Superior temporal gyrus (tissue), 1 donor: ENCODE measurements at regions not wholly inside any gene's neighbourhood (a gene's known extent, or its start where the extent isn't known, plus 50 kb on each side); places are given as distances from the start of the nearest gene placed in this dataset.
"Not testable (repeated sequence)": the region's sequence is repeated elsewhere in the genome, so short reads cannot be mapped to it uniquely, and the experiment has no call there.

Experiments
- DNase-seq: peaks from one replicate; pipeline ENCODE4 v3.0.0-alpha.2; 2016; ENCODE audit errors: extremely low spot score

- no peak for DNase-seq
Observed at GRCh38 chr9:32069169-32069813, 315.2 kb upstream of the ACO1 start.

GRCh38 chr9:32069969-32070368, 314.5 kb upstream of the ACO1 start:
- no peak for DNase-seq

- no peak for DNase-seq
Observed at GRCh38 chr9:32072570-32072969, 311.9 kb upstream of the ACO1 start.

- peak; percentile 57 for DNase-seq
Observed at GRCh38 chr9:32092031-32092430, 292.4 kb upstream of the ACO1 start.

GRCh38 chr9:32117291-32117690, 267.2 kb upstream of the ACO1 start:
- no peak for DNase-seq

- DNase-seq = no peak
Observed at GRCh38 chr9:32128546-32128945, 255.9 kb upstream of the ACO1 start.

GRCh38 chr9:32130709-32131108, 253.7 kb upstream of the ACO1 start:
- DNase-seq = not testable (repeated sequence)

GRCh38 chr9:32136700-32137339, 247.6 kb upstream of the ACO1 start:
- no peak for DNase-seq

GRCh38 chr9:32142074-32142473, 242.4 kb upstream of the ACO1 start:
- no peak for DNase-seq

- not testable (repeated sequence) for DNase-seq
Observed at GRCh38 chr9:32148553-32148952, 235.9 kb upstream of the ACO1 start.

- DNase-seq = no peak
Observed at GRCh38 chr9:32161209-32161608, 223.2 kb upstream of the ACO1 start.

GRCh38 chr9:32161720-32162119, 222.7 kb upstream of the ACO1 start:
- no peak for DNase-seq

GRCh38 chr9:32166316-32166715, 218.1 kb upstream of the ACO1 start:
- not testable (repeated sequence) for DNase-seq

GRCh38 chr9:32171339-32171738, 213.1 kb upstream of the ACO1 start:
- no peak for DNase-seq

- no peak for DNase-seq
Observed at GRCh38 chr9:32172256-32172655, 212.2 kb upstream of the ACO1 start.

- DNase-seq = peak; percentile 38
Observed at GRCh38 chr9:32177396-32177795, 207.0 kb upstream of the ACO1 start.

- DNase-seq = no peak
Observed at GRCh38 chr9:32180597-32180996, 203.8 kb upstream of the ACO1 start.

GRCh38 chr9:32200241-32200640, 184.2 kb upstream of the ACO1 start:
- DNase-seq = no peak

GRCh38 chr9:32200896-32201295, 183.5 kb upstream of the ACO1 start:
- no peak for DNase-seq

GRCh38 chr9:32209164-32209563, 175.3 kb upstream of the ACO1 start:
- DNase-seq = not testable (repeated sequence)

- DNase-seq = no peak
Observed at GRCh38 chr9:32218100-32218767, 166.2 kb upstream of the ACO1 start.

GRCh38 chr9:32220750-32221149, 163.7 kb upstream of the ACO1 start:
- no peak for DNase-seq

- DNase-seq = peak; percentile 39
Observed at GRCh38 chr9:32234451-32234850, 150.0 kb upstream of the ACO1 start.
